ENCODE measurements at regions not wholly inside any gene's neighbourhood (a gene's known extent, or its start where the extent isn't known, plus 50 kb on each side); places are given as distances from the start of the nearest gene placed in this dataset.

- TF ChIP-seq ZBTB40 (IDR thresholded peaks at IDR 0.05; ENCODE audit: borderline replicate concordance), result no peak
- no peak for TF ChIP-seq KDM1A (IDR thresholded peaks at IDR 0.05; ENCODE audit: borderline replicate concordance)
- no peak for TF ChIP-seq ZNF217 (IDR thresholded peaks at IDR 0.05)
- no peak for TF ChIP-seq SMARCA5 (IDR thresholded peaks at IDR 0.05)
- no peak for TF ChIP-seq BCLAF1 (IDR thresholded peaks at IDR 0.05)
- TF ChIP-seq BCL11A (IDR thresholded peaks at IDR 0.05; ENCODE audit: low read depth, low read length), result no peak
- no peak for TF ChIP-seq ATF3 (IDR thresholded peaks at IDR 0.05; ENCODE audit: borderline replicate concordance, extremely low read depth, low read depth, low read length)
- no peak for TF ChIP-seq CEBPZ (IDR thresholded peaks at IDR 0.05; ENCODE audit: low read depth, low read length)
- TF ChIP-seq RELA (IDR thresholded peaks at IDR 0.05; ENCODE audit: borderline replicate concordance, partially characterized antibody), result no peak
- TF ChIP-seq STAT1 (conservative IDR thresholded peaks at IDR 0.05), result no peak
- TF ChIP-seq BHLHE40 (IDR thresholded peaks at IDR 0.05; ENCODE audit: borderline replicate concordance in 1 of 2, low read depth in 2 of 2, low read length in 1 of 2), result no peak
These were observed 159.8 kb upstream of the TSHZ2 start (continued) for GRCh38 chr20:52812231-52812847.

All from GM12878 (cell line).